PC-9 (cell line): ENCODE measurements at regions not wholly inside any gene's neighbourhood (a gene's known extent, or its start where the extent isn't known, plus 50 kb on each side); places are given as distances from the start of the nearest gene placed in this dataset.

ENCODE experiments used
- BruUV-seq: library from RNA; stranded (reverse); fragments of 400-500 nt; replicated peaks from 2 replicates; lab custom pipeline; 2021; lab: Mats Ljungman, UMichigan
- CTCF ChIA-PET: fragments of 300-600 bp; sonication (Branson Sonifier 250); formaldehyde crosslinking; loops from one replicate; lab custom pipeline; 2022; ENCODE audit warnings: antibody characterized with exemption; lab: Charles Lee
- POLR2A ChIA-PET: fragments of 300-600 bp; sonication (Branson Sonifier 250); formaldehyde crosslinking; loops from one replicate; lab custom pipeline; 2022; ENCODE audit warnings: antibody characterized with exemption; ENCODE audit not compliant: unreplicated experiment; lab: Charles Lee
- DNase-seq, 2 experiments: peaks; one replicate each; pipeline versions ENCODE4 v3.0.0 to v3.0.0-alpha.2; 2015 to 2022; ENCODE audit warnings: mixed read lengths in 1 of 2
- H2AFZ ChIP-seq: fragments of 200-600 bp; sonication (generic); 2 replicates; pipeline ENCODE4 v1.8.1; 2017; ENCODE audit warnings: antibody characterized with exemption
- H3F3A ChIP-seq: fragments of 200-600 bp; sonication (generic); 2 replicates; pipeline ENCODE4 v1.8.1; 2017; ENCODE audit warnings: antibody characterized with exemption, mild to moderate bottlenecking, low read depth; ENCODE audit not compliant: insufficient read depth
- H3K27ac ChIP-seq: fragments of 200-600 bp; sonication (generic); 2 replicates; pipeline ENCODE4 v1.6.1; 2016; ENCODE audit warnings: mixed run types
- H3K27me3 ChIP-seq: fragments of 200-600 bp; sonication (generic); 2 replicates; pipeline ENCODE4 v1.6.1; 2016; ENCODE audit warnings: low read depth, mixed run types; ENCODE audit not compliant: insufficient read depth
- H3K36me3 ChIP-seq: fragments of 200-600 bp; sonication (generic); 2 replicates; pipeline ENCODE4 v1.6.1; 2016; ENCODE audit warnings: low read depth, mixed run types
- H3K4me1 ChIP-seq: fragments of 200-600 bp; sonication (generic); replicated peaks from 2 replicates; pipeline ENCODE4 v1.6.1; 2016; ENCODE audit warnings: mixed run types; ENCODE audit not compliant: insufficient read depth
- H3K4me2 ChIP-seq: fragments of 200-600 bp; sonication (generic); 2 replicates; pipeline ENCODE4 v1.6.1; 2017; ENCODE audit warnings: mixed run types
- H3K4me3 ChIP-seq: fragments of 200-600 bp; sonication (generic); 2 replicates; pipeline ENCODE4 v1.6.1; 2016; ENCODE audit warnings: mixed run types
- H3K79me2 ChIP-seq: fragments of 200-600 bp; sonication (generic); 2 replicates; pipeline ENCODE4 v1.6.1; 2017; ENCODE audit warnings: low read depth, mixed run types
- H3K9me2 ChIP-seq: fragments of 200-600 bp; sonication (generic); 2 replicates; pipeline ENCODE4 v1.8.1; 2017; ENCODE audit warnings: mild to moderate bottlenecking; ENCODE audit not compliant: insufficient read depth
- H3K9me3 ChIP-seq: fragments of 200-600 bp; sonication (generic); 2 replicates; pipeline ENCODE4 v1.8.1; 2016; ENCODE audit warnings: low read depth; ENCODE audit not compliant: insufficient read depth
- H4K20me1 ChIP-seq: fragments of 200-600 bp; sonication (generic); 2 replicates; pipeline ENCODE4 v1.8.1; 2017; ENCODE audit not compliant: insufficient read depth
- EZH2 ChIP-seq: fragments of 200-600 bp; sonication (generic); IDR thresholded peaks from 2 replicates; pipeline ENCODE4 v1.8.0; 2017; ENCODE audit warnings: antibody characterized with exemption, low read depth
- intact Hi-C: fragments of 100-400 bp; cut with micrococcal nuclease; formaldehyde crosslinking; loops from one replicate; pipeline ENCODE4 v1.10.0; 2022; ENCODE audit not compliant: unreplicated experiment
- TF ChIP-seq, protein P1 (sequence below): fragments of 200-600 bp; sonication (generic); conservative IDR thresholded peaks from 2 replicates; pipeline ENCODE4 v1.6.1; 2017; ENCODE audit warnings: mixed run types, antibody characterized with exemption, mild to moderate bottlenecking, moderate library complexity

- intact Hi-C loops: no loop called here
- DNase-seq: no peak
- no TSS peak for BruUV-seq
Observed at GRCh38 chr20:40863355-40863919, 165.2 kb upstream of the TOP1 start.

DNA sequence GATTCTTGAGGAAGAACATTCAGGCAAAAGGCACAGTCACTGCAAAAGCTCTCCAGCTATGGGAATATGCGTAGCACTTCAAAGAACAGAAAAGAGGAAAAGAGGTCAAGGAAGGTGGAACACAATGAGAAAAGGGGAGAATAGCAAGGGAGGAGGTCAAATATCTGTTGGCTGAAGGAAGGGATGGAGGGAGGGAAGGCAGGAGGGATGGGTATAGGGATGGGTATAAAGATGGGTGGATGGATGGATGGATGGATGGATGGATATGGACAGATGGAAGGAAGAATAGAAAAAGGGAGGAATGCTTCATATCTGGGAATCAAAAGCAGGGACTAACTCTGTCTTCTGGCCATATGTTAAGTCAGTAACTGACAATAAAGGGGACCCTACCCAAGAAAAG lies 164.2 kb upstream of the TOP1 start:
- no peak for TF ChIP-seq EZH2
- TF ChIP-seq, protein P1, sequence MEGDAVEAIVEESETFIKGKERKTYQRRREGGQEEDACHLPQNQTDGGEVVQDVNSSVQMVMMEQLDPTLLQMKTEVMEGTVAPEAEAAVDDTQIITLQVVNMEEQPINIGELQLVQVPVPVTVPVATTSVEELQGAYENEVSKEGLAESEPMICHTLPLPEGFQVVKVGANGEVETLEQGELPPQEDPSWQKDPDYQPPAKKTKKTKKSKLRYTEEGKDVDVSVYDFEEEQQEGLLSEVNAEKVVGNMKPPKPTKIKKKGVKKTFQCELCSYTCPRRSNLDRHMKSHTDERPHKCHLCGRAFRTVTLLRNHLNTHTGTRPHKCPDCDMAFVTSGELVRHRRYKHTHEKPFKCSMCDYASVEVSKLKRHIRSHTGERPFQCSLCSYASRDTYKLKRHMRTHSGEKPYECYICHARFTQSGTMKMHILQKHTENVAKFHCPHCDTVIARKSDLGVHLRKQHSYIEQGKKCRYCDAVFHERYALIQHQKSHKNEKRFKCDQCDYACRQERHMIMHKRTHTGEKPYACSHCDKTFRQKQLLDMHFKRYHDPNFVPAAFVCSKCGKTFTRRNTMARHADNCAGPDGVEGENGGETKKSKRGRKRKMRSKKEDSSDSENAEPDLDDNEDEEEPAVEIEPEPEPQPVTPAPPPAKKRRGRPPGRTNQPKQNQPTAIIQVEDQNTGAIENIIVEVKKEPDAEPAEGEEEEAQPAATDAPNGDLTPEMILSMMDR: no peak
- Histone ChIP-seq H2AFZ (no peak overlapping the region), H3F3A (no peaks in the 10 kb centered on the region), H3K4me2 (no peak overlapping the region), H3K9me3 (no peaks in the 10 kb centered on the region), H3K9me2 (no peaks in the 10 kb centered on the region), H3K4me1 (no peaks in the 10 kb centered on the region), H3K36me3 (no peaks in the 10 kb centered on the region), H4K20me1 (no peaks in the 10 kb centered on the region), H3K79me2 (no peaks in the 10 kb centered on the region), H3K4me3 (no peak overlapping the region), H3K27ac (no peak overlapping the region), H3K27me3 (peaks cover 70% of the 10 kb centered on the region)
- CTCF ChIA-PET: no interaction called here
- intact Hi-C loops: no loop called here
- no TSS peak for BruUV-seq
- POLR2A ChIA-PET: no interaction called here
- DNase-seq: no peak

More at GRCh38 chr20:40863355-40863919, 165.2 kb upstream of the TOP1 start:
- H3K27ac ChIP-seq: no peak overlapping the region
- H3K27me3 ChIP-seq: peaks cover 70% of the 10 kb centered on the region
- H4K20me1 ChIP-seq: no peaks in the 10 kb centered on the region
- no peaks in the 10 kb centered on the region for H3K9me2 ChIP-seq
- no peak overlapping the region for H2AFZ ChIP-seq
- CTCF ChIA-PET: no interaction called here
- H3K9me3 ChIP-seq: no peaks in the 10 kb centered on the region
- POLR2A ChIA-PET: no interaction called here
- no peak for TF ChIP-seq EZH2
- TF ChIP-seq, protein P1: no peak
- no peaks in the 10 kb centered on the region for H3K36me3 ChIP-seq
- H3K4me1 ChIP-seq: no peaks in the 10 kb centered on the region
- no peak overlapping the region for H3K4me3 ChIP-seq
- H3F3A ChIP-seq: no peaks in the 10 kb centered on the region
- no peak overlapping the region for H3K4me2 ChIP-seq
- no peaks in the 10 kb centered on the region for H3K79me2 ChIP-seq

DNA sequence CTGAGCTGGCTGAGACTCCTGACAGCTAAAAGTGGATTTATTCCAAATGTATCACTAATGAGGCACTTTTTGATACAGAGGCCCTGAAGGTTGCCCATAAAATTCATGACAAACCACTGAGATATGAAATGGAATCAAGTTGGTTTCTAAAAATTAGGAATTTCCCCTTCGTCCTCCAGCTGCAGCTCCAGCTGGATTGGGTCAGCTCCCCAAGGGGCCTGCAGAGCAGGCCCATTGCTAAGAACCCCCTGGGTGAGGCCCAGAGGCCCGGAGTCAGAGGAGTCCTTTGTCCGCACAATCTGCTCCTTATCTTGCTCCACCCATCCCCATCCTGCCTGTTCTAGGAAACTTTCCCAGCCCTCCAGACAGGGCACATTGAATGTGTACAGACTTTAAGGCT lies 163.5 kb upstream of the TOP1 start:
- no peak for DNase-seq
- TF ChIP-seq, protein P1: no peak
- no peak for TF ChIP-seq EZH2

More for the DNA sequence above, 163.5 kb upstream of the TOP1 start:
- ChIA-PET CTCF (interaction anchor here (0.7 kb wide), 1 partner anchor 1128 kb away, joined by 3 read pairs; no protein-coding TSS in a partner anchor), POLR2A (no interaction called here)
- Histone ChIP-seq H3K27ac (no peak overlapping the region), H4K20me1 (no peaks in the 10 kb centered on the region), H2AFZ (no peak overlapping the region), H3K9me3 (no peaks in the 10 kb centered on the region), H3K4me1 (no peaks in the 10 kb centered on the region), H3K36me3 (no peaks in the 10 kb centered on the region), H3K9me2 (no peaks in the 10 kb centered on the region), H3K79me2 (no peaks in the 10 kb centered on the region), H3K4me2 (no peak overlapping the region), H3K27me3 (peaks cover 70% of the 10 kb centered on the region), H3K4me3 (no peak overlapping the region), H3F3A (no peaks in the 10 kb centered on the region)
- no TSS peak for BruUV-seq
- intact Hi-C loops: no loop called here
